ENCODE measurements at regions not wholly inside any gene's neighbourhood (a gene's known extent, or its start where the extent isn't known, plus 50 kb on each side); places are given as distances from the start of the nearest gene placed in this dataset.

DNA sequence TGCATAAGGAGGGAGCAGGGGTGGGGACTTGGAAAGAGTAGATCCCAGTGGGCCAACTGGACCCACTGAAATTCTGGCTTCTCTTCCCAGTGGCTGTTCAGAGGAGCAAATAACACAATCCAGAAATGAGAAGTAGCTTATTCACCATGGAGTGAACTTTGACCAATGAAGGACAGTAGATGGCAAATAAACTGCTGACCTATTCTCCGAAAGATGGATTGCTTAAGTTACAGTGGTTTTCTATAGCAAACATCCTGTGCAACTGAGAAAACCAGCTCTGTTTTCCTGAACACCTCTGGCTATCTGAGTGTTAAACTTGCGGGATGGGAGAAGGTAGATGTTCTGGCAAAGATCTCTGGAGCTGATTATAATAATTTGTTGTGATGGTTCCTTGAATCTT is 325.1 kb downstream of the SPATA31D1 start:
- ChIA-PET POLR2A (ENCODE audit: low non-redundant PET) (no interaction called here), CTCF (interaction anchor here (0.6 kb wide), 1 partner anchor 13 kb away, joined by 4 read pairs; no protein-coding TSS in a partner anchor)
- H3K27ac ChIP-seq = no peak overlapping the region
- no peak for DNase-seq (ENCODE audit: low spot score)
- TF ChIP-seq, protein P1, sequence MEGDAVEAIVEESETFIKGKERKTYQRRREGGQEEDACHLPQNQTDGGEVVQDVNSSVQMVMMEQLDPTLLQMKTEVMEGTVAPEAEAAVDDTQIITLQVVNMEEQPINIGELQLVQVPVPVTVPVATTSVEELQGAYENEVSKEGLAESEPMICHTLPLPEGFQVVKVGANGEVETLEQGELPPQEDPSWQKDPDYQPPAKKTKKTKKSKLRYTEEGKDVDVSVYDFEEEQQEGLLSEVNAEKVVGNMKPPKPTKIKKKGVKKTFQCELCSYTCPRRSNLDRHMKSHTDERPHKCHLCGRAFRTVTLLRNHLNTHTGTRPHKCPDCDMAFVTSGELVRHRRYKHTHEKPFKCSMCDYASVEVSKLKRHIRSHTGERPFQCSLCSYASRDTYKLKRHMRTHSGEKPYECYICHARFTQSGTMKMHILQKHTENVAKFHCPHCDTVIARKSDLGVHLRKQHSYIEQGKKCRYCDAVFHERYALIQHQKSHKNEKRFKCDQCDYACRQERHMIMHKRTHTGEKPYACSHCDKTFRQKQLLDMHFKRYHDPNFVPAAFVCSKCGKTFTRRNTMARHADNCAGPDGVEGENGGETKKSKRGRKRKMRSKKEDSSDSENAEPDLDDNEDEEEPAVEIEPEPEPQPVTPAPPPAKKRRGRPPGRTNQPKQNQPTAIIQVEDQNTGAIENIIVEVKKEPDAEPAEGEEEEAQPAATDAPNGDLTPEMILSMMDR (conservative IDR thresholded peaks at IDR 0.05; ENCODE audit: low read depth) = no peak

DNA sequence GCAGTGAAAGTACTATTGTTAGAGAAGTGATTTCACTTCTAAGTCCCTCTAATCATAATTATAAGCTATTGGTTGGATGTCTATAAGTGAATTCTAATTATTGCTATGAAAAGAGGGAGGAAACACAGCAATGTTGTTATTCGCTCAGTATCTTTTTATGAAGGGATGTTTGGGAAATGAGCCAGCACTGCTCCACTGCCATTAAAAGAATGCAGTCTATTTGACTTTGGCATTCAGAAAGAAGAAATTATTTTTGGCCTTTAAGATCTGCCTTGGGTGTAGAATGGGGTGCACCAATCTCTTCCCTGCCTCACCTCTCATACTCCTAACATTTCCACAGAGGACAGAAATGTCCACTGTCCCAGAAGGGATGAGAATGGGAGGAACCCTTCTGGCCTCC is 332.0 kb downstream of the SPATA31D1 start:
- TF ChIP-seq, protein P1 (conservative IDR thresholded peaks at IDR 0.05; ENCODE audit: low read depth) = no peak
- ChIA-PET POLR2A (ENCODE audit: low non-redundant PET) (no interaction called here), CTCF (interaction anchor here (0.6 kb wide), 1 partner anchor 267 kb away, joined by 4 read pairs; no protein-coding TSS in a partner anchor)
- H3K27ac ChIP-seq = no peak overlapping the region
- no peak for DNase-seq (ENCODE audit: low spot score)

DNA sequence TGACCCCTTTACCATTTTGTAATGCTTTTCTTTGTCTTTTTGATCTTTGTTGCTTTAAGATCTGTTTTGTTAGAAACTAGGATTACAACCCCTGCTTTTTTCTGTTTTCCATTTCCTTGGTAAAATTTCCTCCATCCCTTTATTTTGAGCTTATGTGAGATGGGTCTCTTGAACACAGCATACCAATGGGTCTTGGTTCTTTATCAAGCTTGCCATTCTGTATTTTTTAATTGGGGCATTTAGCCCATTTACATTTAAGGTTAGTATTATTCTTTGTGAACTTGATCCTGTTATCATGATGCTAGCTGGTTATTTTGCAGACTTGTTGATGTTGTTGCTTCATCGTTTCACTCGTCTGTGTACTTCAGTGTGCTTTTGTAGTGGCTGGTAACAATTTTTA is 337.3 kb downstream of the SPATA31D1 start:
- ChIA-PET CTCF (interaction anchor here (0.6 kb wide), 1 partner anchor 206 kb away, joined by 3 read pairs; no protein-coding TSS in a partner anchor), POLR2A (ENCODE audit: low non-redundant PET) (no interaction called here)
- DNase-seq (ENCODE audit: low spot score) = no peak
- TF ChIP-seq, protein P1 (conservative IDR thresholded peaks at IDR 0.05; ENCODE audit: low read depth) = no peak
- H3K27ac ChIP-seq = no peak overlapping the region

DNA sequence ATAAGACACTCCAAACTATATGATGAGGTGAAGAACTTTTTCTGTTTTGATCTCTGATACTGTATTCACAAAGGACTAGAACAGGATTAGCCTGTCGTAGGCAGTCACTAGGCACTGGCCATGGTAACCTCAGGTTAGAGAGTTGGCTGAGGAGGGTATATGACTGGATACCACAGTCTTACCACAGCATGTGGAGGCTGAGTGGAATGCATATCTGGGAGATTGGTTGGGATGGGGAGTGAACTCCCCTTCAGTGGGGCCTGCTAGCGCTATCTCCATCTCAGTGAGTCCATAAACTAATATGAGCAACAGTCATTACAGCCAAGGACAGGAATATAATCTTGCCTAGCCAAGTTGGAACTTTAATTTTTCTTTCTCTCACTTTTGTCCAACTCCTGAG is 339.1 kb downstream of the SPATA31D1 start:
- ChIA-PET CTCF (no interaction called here), POLR2A (ENCODE audit: low non-redundant PET) (no interaction called here)
- TF ChIP-seq, protein P1 (conservative IDR thresholded peaks at IDR 0.05; ENCODE audit: low read depth) = no peak
- no peak for DNase-seq (ENCODE audit: low spot score)
- no peak overlapping the region for H3K27ac ChIP-seq

DNA sequence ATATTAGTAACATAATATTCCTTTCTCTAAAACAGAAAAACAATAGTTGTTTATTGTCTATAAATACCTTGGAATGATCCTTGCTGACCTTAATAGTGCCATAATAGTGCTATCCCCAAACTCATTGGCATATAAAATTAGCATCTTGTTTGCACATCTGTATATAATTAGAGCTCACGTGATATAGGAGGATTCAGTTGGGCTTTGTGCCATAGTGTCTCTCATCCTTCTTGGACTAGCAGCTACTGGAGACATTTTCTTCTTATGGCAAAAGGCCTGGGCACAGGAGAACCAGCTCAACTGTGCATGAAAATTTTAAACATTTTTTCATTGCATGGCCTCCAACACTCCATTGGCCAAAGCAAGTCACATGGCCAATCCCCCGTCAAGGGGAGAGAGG is 342.5 kb downstream of the SPATA31D1 start:
- TF ChIP-seq, protein P1 (conservative IDR thresholded peaks at IDR 0.05; ENCODE audit: low read depth) = no peak
- POLR2A ChIA-PET (ENCODE audit: low non-redundant PET) = no interaction called here
- no peak overlapping the region for H3K27ac ChIP-seq
- CTCF ChIA-PET = interaction anchor here (0.6 to 1.0 kb wide), 2 partner anchors 14 to 122 kb away, joined by 3 to 4 read pairs; no protein-coding TSS in a partner anchor
- DNase-seq (ENCODE audit: low spot score) = no peak

DNA sequence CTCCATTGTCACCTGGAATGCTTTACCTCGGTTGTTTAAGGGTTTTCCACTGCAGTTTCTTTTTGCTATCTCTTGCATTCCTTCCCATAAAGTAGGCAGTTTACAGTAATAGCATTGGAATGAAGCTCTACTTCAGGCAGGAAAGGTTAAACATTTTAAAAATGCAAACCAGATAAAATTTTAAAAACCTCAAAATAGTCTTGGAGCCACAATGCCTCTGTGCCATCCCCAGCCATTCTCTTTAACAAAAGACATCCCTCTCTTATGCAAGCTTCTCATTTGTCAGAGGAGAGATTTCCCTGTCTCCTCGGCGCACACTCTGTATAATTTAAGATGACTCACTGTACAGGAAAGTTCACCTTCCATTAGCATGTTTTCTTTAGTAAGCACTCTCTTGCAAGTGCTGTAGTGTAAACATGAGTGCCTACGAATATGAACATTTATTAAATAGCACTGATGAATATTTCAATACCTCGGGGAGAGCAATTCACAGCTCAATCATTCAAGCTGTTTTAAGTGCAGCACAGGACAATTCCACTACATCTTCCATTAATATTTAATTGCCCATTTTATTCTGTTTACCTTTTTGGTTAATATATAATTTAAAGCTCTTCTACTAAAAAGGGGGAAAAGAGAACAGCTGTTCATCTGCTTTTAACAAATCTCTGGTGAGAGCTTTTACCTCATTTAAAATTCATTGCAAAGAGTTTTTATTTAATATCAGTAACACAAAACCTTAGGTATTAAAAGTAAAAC is 343.6 kb downstream of the SPATA31D1 start:
- POLR2A ChIA-PET (ENCODE audit: low non-redundant PET) = no interaction called here
- CTCF ChIA-PET = interaction anchor here (0.5 to 0.7 kb wide), 5 partner anchors 118 to 1456 kb away, joined by 3 to 7 read pairs (median 4); no protein-coding TSS in a partner anchor
- H3K27ac ChIP-seq = no peak overlapping the region
- TF ChIP-seq, protein P1 (conservative IDR thresholded peaks at IDR 0.05; ENCODE audit: low read depth) = no peak
- DNase-seq (ENCODE audit: low spot score) = peak; percentile 94

All from RWPE1 (cell line).